Upper lobe of right lung (tissue), 1 donor: ENCODE measurements at regions not wholly inside any gene's neighbourhood (a gene's known extent, or its start where the extent isn't known, plus 50 kb on each side); places are given as distances from the start of the nearest gene placed in this dataset.

Source experiments
- ATAC-seq: fragments of 200-7000 bp; cut with Tn5 transposase; one replicate; pipeline ENCODE4 v1.9.1; 2020; ENCODE audit warnings: mild to moderate bottlenecking, moderate library complexity
- DNase-seq: peaks from one replicate; pipeline ENCODE4 v3.0.0-alpha.2; 2020
- H3K27ac ChIP-seq: fragments of 200-600 bp; one replicate; pipeline ENCODE4 v1.8.0; 2022
- H3K27me3 ChIP-seq: fragments of 200-600 bp; one replicate; pipeline ENCODE4 v1.8.0; 2022; ENCODE audit warnings: mild to moderate bottlenecking
- H3K36me3 ChIP-seq: fragments of 200-600 bp; one replicate; pipeline ENCODE4 v1.8.0; 2022
- H3K4me1 ChIP-seq: fragments of 200-600 bp; one replicate; pipeline ENCODE4 v1.8.0; 2022
- H3K4me3 ChIP-seq: fragments of 200-600 bp; one replicate; pipeline ENCODE4 v1.8.0; 2022; ENCODE audit warnings: mild to moderate bottlenecking
- H3K9me3 ChIP-seq: fragments of 200-600 bp; one replicate; pipeline ENCODE4 v1.8.0; 2022
- CTCF ChIP-seq: fragments of 200-600 bp; IDR thresholded peaks from one replicate; pipeline ENCODE4 v1.8.0; 2022; ENCODE audit warnings: antibody characterized with exemption
- intact Hi-C: fragments of 100-400 bp; cut with DNase I; formaldehyde crosslinking; loops from one replicate; pipeline ENCODE4 v1.11.0; 2022
- donor health status: DM: no; HTN: yes; CAD: no; lungs with severe emphysema.

- H3K27me3 ChIP-seq = no peaks in the 10 kb centered on the region
Observed at GRCh38 chr4:144582105-144582850, 63.7 kb upstream of the HHIP start.

GRCh38 chr4:144582975-144583374 lies 63.0 kb upstream of the HHIP start:
- intact Hi-C loops = no loop called here
- Histone ChIP-seq H3K4me3 (no peak overlapping the region), H3K9me3 (no peaks in the 10 kb centered on the region), H3K27me3 (no peaks in the 10 kb centered on the region), H3K4me1 (no peaks in the 10 kb centered on the region), H3K27ac (no peak overlapping the region), H3K36me3 (no peaks in the 10 kb centered on the region)
- TF ChIP-seq CTCF = no peak
- ATAC-seq (peak; percentile 83), DNase-seq (no peak)

More at GRCh38 chr4:144582105-144582850, 63.7 kb upstream of the HHIP start:
- no peak for TF ChIP-seq CTCF
- no peaks in the 10 kb centered on the region for H3K36me3 ChIP-seq
- H3K9me3 ChIP-seq = no peaks in the 10 kb centered on the region
- ATAC-seq (no peak), DNase-seq (no peak)
- H3K27ac ChIP-seq = no peak overlapping the region
- intact Hi-C loops = no loop called here
- H3K4me1 ChIP-seq = no peaks in the 10 kb centered on the region
- H3K4me3 ChIP-seq = no peak overlapping the region

- Histone ChIP-seq H3K27me3 (no peaks in the 10 kb centered on the region), H3K9me3 (no peaks in the 10 kb centered on the region), H3K36me3 (no peaks in the 10 kb centered on the region), H3K4me3 (no peak overlapping the region), H3K4me1 (no peaks in the 10 kb centered on the region), H3K27ac (no peak overlapping the region)
- ATAC-seq (peak; percentile 68), DNase-seq (no peak)
- intact Hi-C loops = no loop called here
- TF ChIP-seq CTCF = no peak
Observed at GRCh38 chr4:144583658-144584057, 62.3 kb upstream of the HHIP start.

- Histone ChIP-seq H3K27me3 (no peaks in the 10 kb centered on the region), H3K4me3 (no peak overlapping the region), H3K9me3 (no peaks in the 10 kb centered on the region), H3K36me3 (no peaks in the 10 kb centered on the region), H3K4me1 (no peaks in the 10 kb centered on the region), H3K27ac (peak overlapping the region; percentile 17)
- no peak for DNase-seq
- intact Hi-C loops = no loop called here
- TF ChIP-seq CTCF = no peak
- ATAC-seq = peak; percentile 25
Observed at GRCh38 chr4:144584428-144584827, 61.5 kb upstream of the HHIP start.

DNA sequence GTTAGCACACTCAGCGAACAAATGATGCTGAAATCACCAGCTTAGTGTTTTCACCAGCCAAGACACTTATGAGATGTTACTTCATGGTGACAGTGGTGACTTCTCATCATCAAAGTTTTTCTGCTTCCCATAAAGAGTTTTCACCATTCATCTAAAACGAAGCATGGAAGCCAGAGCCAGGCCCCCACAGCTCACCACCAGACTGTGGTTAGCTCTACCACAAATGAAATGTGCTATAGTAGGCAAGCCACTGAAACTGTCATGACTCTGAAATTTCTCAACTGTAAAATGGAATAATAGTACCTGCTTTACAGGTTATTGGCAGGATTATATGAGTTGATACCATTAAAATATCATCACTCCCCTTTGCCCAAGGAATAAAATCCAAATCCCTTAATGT lies 56.4 kb upstream of the HHIP start:
- Histone ChIP-seq H3K9me3 (no peaks in the 10 kb centered on the region), H3K27me3 (no peaks in the 10 kb centered on the region), H3K4me3 (no peak overlapping the region), H3K27ac (no peak overlapping the region), H3K4me1 (no peaks in the 10 kb centered on the region), H3K36me3 (no peaks in the 10 kb centered on the region)
- intact Hi-C loops = no loop called here
- DNase-seq (no peak), ATAC-seq (no peak)
- no peak for TF ChIP-seq CTCF

- Histone ChIP-seq H3K4me3 (no peak overlapping the region), H3K27ac (no peak overlapping the region), H3K4me1 (no peaks in the 10 kb centered on the region), H3K9me3 (no peaks in the 10 kb centered on the region), H3K27me3 (no peaks in the 10 kb centered on the region), H3K36me3 (no peaks in the 10 kb centered on the region)
- ATAC-seq (peak; percentile 28), DNase-seq (no peak)
- intact Hi-C loops = no loop called here
- TF ChIP-seq CTCF = no peak
Observed at GRCh38 chr4:144590020-144590419, 55.9 kb upstream of the HHIP start.
